H9 (cell line): ENCODE measurements at regions not wholly inside any gene's neighbourhood (a gene's known extent, or its start where the extent isn't known, plus 50 kb on each side); places are given as distances from the start of the nearest gene placed in this dataset.

Experiments used
- DNase-seq: peaks from one replicate; pipeline ENCODE4 v3.0.0-alpha.2; 2017
- H2AFZ ChIP-seq: one replicate; pipeline ENCODE4 v1.6.1; 2013; ENCODE audit warnings: mild to moderate bottlenecking, low read length, control low read depth, moderate library complexity
- H2AK5ac ChIP-seq: 2 replicates; pipeline ENCODE4 v1.6.1; 2013; ENCODE audit warnings: low read length, control low read depth, mixed read lengths; ENCODE audit not compliant: insufficient read length
- H2BK120ac ChIP-seq: one replicate; pipeline ENCODE4 v1.6.1; 2013; ENCODE audit warnings: low read depth, mild to moderate bottlenecking, low read length, control low read depth, inconsistent platforms; ENCODE audit not compliant: poor library complexity, severe bottlenecking
- H2BK12ac ChIP-seq: 2 replicates; pipeline ENCODE4 v1.6.1; 2013; ENCODE audit warnings: low read length, control low read depth, mixed read lengths, low read depth; ENCODE audit not compliant: insufficient read length
- H2BK15ac ChIP-seq: 2 replicates; pipeline ENCODE4 v1.6.1; 2013; ENCODE audit warnings: low read depth, low read length, control low read depth
- H2BK20ac ChIP-seq: one replicate; pipeline ENCODE4 v1.6.1; 2013; ENCODE audit warnings: low read depth, mild to moderate bottlenecking, low read length, control low read depth, inconsistent platforms; ENCODE audit not compliant: poor library complexity, severe bottlenecking
- H2BK5ac ChIP-seq: 2 replicates; pipeline ENCODE4 v1.6.1; 2013; ENCODE audit warnings: low read length, control low read depth, mixed read lengths; ENCODE audit not compliant: insufficient read length
- H3K14ac ChIP-seq: 2 replicates; pipeline ENCODE4 v1.6.1; 2013; ENCODE audit warnings: low read length, control low read depth; ENCODE audit not compliant: insufficient read depth
- H3K18ac ChIP-seq: 2 replicates; pipeline ENCODE4 v1.6.1; 2013; ENCODE audit warnings: low read depth, mild to moderate bottlenecking, mixed read lengths, low read length, control low read depth; ENCODE audit not compliant: insufficient read length
- H3K23ac ChIP-seq: 2 replicates; pipeline ENCODE4 v1.6.1; 2013; ENCODE audit warnings: low read length, control low read depth, mixed read lengths, low read depth; ENCODE audit not compliant: insufficient read length
- H3K23me2 ChIP-seq: 2 replicates; pipeline ENCODE4 v1.6.1; 2013; ENCODE audit warnings: low read depth, mild to moderate bottlenecking, mixed read lengths, low read length, control low read depth; ENCODE audit not compliant: insufficient read length, poor library complexity, severe bottlenecking
- H3K27ac ChIP-seq: 2 replicates; pipeline ENCODE4 v1.5.1; 2013; ENCODE audit warnings: low read length, control low read depth, mixed read lengths, low read depth; ENCODE audit not compliant: insufficient read length
- H3K27me3 ChIP-seq: 2 replicates; pipeline ENCODE4 v1.6.1; 2013; ENCODE audit warnings: low read length, control low read depth, inconsistent platforms; ENCODE audit not compliant: insufficient read depth
- H3K4ac ChIP-seq: 2 replicates; pipeline ENCODE4 v1.6.1; 2013; ENCODE audit warnings: low read depth, mild to moderate bottlenecking, control low read depth, inconsistent platforms, low read length, moderate library complexity
- H3K4me1 ChIP-seq: 2 replicates; pipeline ENCODE4 v1.6.1; 2013; ENCODE audit warnings: low read length, control low read depth, inconsistent platforms; ENCODE audit not compliant: insufficient read depth
- H3K4me2 ChIP-seq: 2 replicates; pipeline ENCODE4 v1.6.1; 2013; ENCODE audit warnings: low read length, control low read depth, mixed read lengths; ENCODE audit not compliant: insufficient read length, insufficient read depth
- H3K56ac ChIP-seq: 2 replicates; pipeline ENCODE4 v1.6.1; 2013; ENCODE audit warnings: low read depth, mild to moderate bottlenecking, mixed read lengths, low read length, control low read depth; ENCODE audit not compliant: insufficient read length
- H3K79me1 ChIP-seq: 2 replicates; pipeline ENCODE4 v1.6.1; 2013; ENCODE audit warnings: low read depth, mild to moderate bottlenecking, moderate library complexity, low read length, control low read depth, inconsistent platforms; ENCODE audit not compliant: insufficient read depth, poor library complexity, severe bottlenecking
- H3K79me2 ChIP-seq: 2 replicates; pipeline ENCODE4 v1.6.1; 2013; ENCODE audit warnings: low read length, control low read depth, inconsistent platforms; ENCODE audit not compliant: insufficient read depth
- H3K9ac ChIP-seq: 2 replicates; pipeline ENCODE4 v1.6.1; 2013; ENCODE audit warnings: low read length, control low read depth, mixed read lengths; ENCODE audit not compliant: insufficient read length; ENCODE audit errors: extremely low read depth
- H3K9me3 ChIP-seq: one replicate; pipeline ENCODE4 v1.6.1; 2013; ENCODE audit warnings: low read depth, low read length, inconsistent platforms; ENCODE audit not compliant: control insufficient read depth
- H3T11ph ChIP-seq: one replicate; pipeline ENCODE4 v1.6.1; 2013; ENCODE audit warnings: mild to moderate bottlenecking, low read length, control low read depth, inconsistent platforms
- H4K20me1 ChIP-seq: one replicate; pipeline ENCODE4 v1.6.1; 2013; ENCODE audit not compliant: control insufficient read depth, insufficient read length, insufficient read depth
- H4K5ac ChIP-seq: 2 replicates; pipeline ENCODE4 v1.6.1; 2013; ENCODE audit warnings: low read depth, mild to moderate bottlenecking, mixed read lengths, low read length, control low read depth; ENCODE audit not compliant: insufficient read length
- H4K8ac ChIP-seq: replicated peaks from 2 replicates; pipeline ENCODE4 v1.6.1; 2013; ENCODE audit warnings: low read length, control low read depth, mixed read lengths, low read depth; ENCODE audit not compliant: insufficient read length
- H4K91ac ChIP-seq: 2 replicates; pipeline ENCODE4 v1.6.1; 2013; ENCODE audit warnings: low read depth, mild to moderate bottlenecking, moderate library complexity, mixed read lengths, low read length, control low read depth; ENCODE audit not compliant: insufficient read length
- H3K27ac Mint-ChIP-seq, 3 experiments: 2 replicates in 2 of 3; 3 replicates in 1 of 3; pipeline ENCODE4 v1.8.0; 2020 to 2021; ENCODE audit warnings: mixed read lengths in 3 of 3, mild to moderate bottlenecking in 1 of 3, moderate library complexity in 1 of 3
- H3K27me3 Mint-ChIP-seq: 2 replicates; pipeline ENCODE4 v1.8.0; 2021; ENCODE audit warnings: low read depth, mild to moderate bottlenecking, moderate library complexity, mixed read lengths
- H3K36me3 Mint-ChIP-seq, 3 experiments: 2 replicates in 2 of 3; 3 replicates in 1 of 3; pipeline ENCODE4 v1.8.0; 2020 to 2021; ENCODE audit warnings: low read depth in 3 of 3, mixed read lengths in 3 of 3; ENCODE audit not compliant: insufficient read depth in 1 of 3
- H3K4me1 Mint-ChIP-seq, 2 experiments: 2 replicates each; pipeline ENCODE4 v1.8.0; 2020; ENCODE audit warnings: mixed read lengths in 2 of 2
- H3K4me3 Mint-ChIP-seq, 2 experiments: 2 replicates in 1 of 2; 3 replicates in 1 of 2; pipeline ENCODE4 v1.8.0; 2020 to 2021; ENCODE audit warnings: mild to moderate bottlenecking in 2 of 2, mixed read lengths in 2 of 2, moderate library complexity in 1 of 2
- H3K9me3 Mint-ChIP-seq, 2 experiments: 2 replicates in 1 of 2; 3 replicates in 1 of 2; pipeline ENCODE4 v1.8.0; 2020; ENCODE audit warnings: mild to moderate bottlenecking in 2 of 2, mixed read lengths in 2 of 2, moderate library complexity in 1 of 2
- CTCF ChIP-seq: fragments of 200-600 bp; sonication (generic); conservative IDR thresholded peaks from 3 replicates; pipeline ENCODE4 v1.8.0; 2021; ENCODE audit warnings: antibody characterized with exemption, mild to moderate bottlenecking
- WGBS: extraction: QIAGEN DNeasy Blood & Tissue Kit; methylation state at CpG from one replicate; pipeline ENCODE4 v1.1.7; 2013; ENCODE audit warnings: missing lambda C conversion rate, low lambda C conversion rate, mixed read lengths; ENCODE audit not compliant: insufficient read length; ENCODE audit errors: extremely low coverage; 5-methylcytosine and 5-hydroxymethylcytosine counted together

- Mint-ChIP-seq H3K4me1 (peaks cover 15 to 16% of the 10 kb centered on the region in 2 experiments), H3K27ac (no peak overlapping the region), H3K4me3 (no peak overlapping the region), H3K36me3 (peaks cover 0 to 2% (median 0%) of the 10 kb centered on the region in 3 experiments; a peak in 1 of 7 replicates), H3K9me3 (no peaks in the 10 kb centered on the region), H3K27me3 (no peaks in the 10 kb centered on the region)
- Histone ChIP-seq H3K4me2 (no peak overlapping the region), H4K91ac (no peak overlapping the region), H2BK5ac (no peak overlapping the region), H4K5ac (no peak overlapping the region), H3K56ac (no peak overlapping the region), H3K4ac (no peak overlapping the region), H3K9ac (no peak overlapping the region), H3K14ac (no peak overlapping the region), H3K27ac (no peak overlapping the region), H3K4me1 (no peaks in the 10 kb centered on the region; the same call in 1 of the 2 replicates), H4K20me1 (no peaks in the 10 kb centered on the region), H3K79me1 (no peaks in the 10 kb centered on the region), H3K27me3 (0 out of 2 replicates have a peak, but pooled peaks cover 2% of the 10 kb centered on the region), H2BK15ac (no peak overlapping the region), H3K9me3 (no peaks in the 10 kb centered on the region), H3T11ph (no peak overlapping the region), H2BK20ac (no peak overlapping the region), H3K79me2 (no peaks in the 10 kb centered on the region), H4K8ac (no peak overlapping the region), H3K23ac (no peak overlapping the region), H2AK5ac (no peak overlapping the region), H2BK120ac (no peak overlapping the region), H3K18ac (no peak overlapping the region), H3K23me2 (no peaks in the 10 kb centered on the region), H2AFZ (no peak overlapping the region), H2BK12ac (no peak overlapping the region)
- no peak for DNase-seq
- no CpG with 5 or more reads among the region's 5 CpGs for WGBS
- no peak for TF ChIP-seq CTCF
Observed at GRCh38 chr16:87114832-87115231, 202.4 kb downstream of the C16orf95 start.
